ENCODE measurements at regions not wholly inside any gene's neighbourhood (a gene's known extent, or its start where the extent isn't known, plus 50 kb on each side); places are given as distances from the start of the nearest gene placed in this dataset.

GRCh38 chr2:23029111-23029510 is 355.9 kb upstream of the KLHL29 start:
- ChIA-PET CTCF (ENCODE audit: low intra/inter-chr PET ratio, low total read pairs) (no interaction called here), POLR2A (no interaction called here)
- TF ChIP-seq ZNF878 (CRISPR knock-in tag; IDR thresholded peaks at IDR 0.05), result no peak
- no peak for TF ChIP-seq FOXP1 (IDR thresholded peaks at IDR 0.05)
- TF ChIP-seq FOXP1 (CRISPR knock-in tag; IDR thresholded peaks at IDR 0.05), result no peak
- TF ChIP-seq HOXA9 (CRISPR knock-in tag; IDR thresholded peaks at IDR 0.05; ENCODE audit: borderline replicate concordance), result no peak
- Histone ChIP-seq H3K9me3 (ENCODE audit: low read length) (no peaks in the 10 kb centered on the region), H3K4me3 (replicated peaks in 1 of 3; ENCODE audit: insufficient read depth in 1 of 3, low read depth in 2 of 3, low read length in 3 of 3) (no peak overlapping the region), H3K27me3 (ENCODE audit: control insufficient read depth in 1 of 2, insufficient read depth in 2 of 2, low read length in 2 of 2) (no peaks in the 10 kb centered on the region), H4K20me1 (ENCODE audit: insufficient read depth, low read length) (no peaks in the 10 kb centered on the region), H3K36me3 (replicated peaks in 1 of 2; ENCODE audit: control insufficient read depth in 1 of 2, insufficient read depth in 2 of 2, low read length in 2 of 2) (no peaks in the 10 kb centered on the region), H3K27ac (ENCODE audit: extremely low read length, insufficient read depth, low read length) (no peak overlapping the region), H3K4me1 (ENCODE audit: insufficient read depth, low read length) (peaks cover 17% of the 10 kb centered on the region), H3K4me2 (ENCODE audit: low read depth, low read length) (no peak overlapping the region), H2AFZ (ENCODE audit: low read length) (no peak overlapping the region), H3K9ac (ENCODE audit: insufficient read depth, low read depth, low read length) (no peak overlapping the region), H3K79me2 (ENCODE audit: insufficient read depth, low read length) (no peaks in the 10 kb centered on the region)
- BruUV-seq (replicated peaks), result no TSS peak
- ATAC-seq, result no peak
- intact Hi-C loops (cut with micrococcal nuclease; ENCODE audit: unreplicated experiment), result no loop called here
- in situ Hi-C loops (cut with HindIII; ENCODE audit: extremely low pct_ligation_motif_present, low pct_unique_long_range_greater_than_20kb), result no loop called here
- 39% methylated on average over 5 of the region's 5 CpGs for WGBS (ENCODE audit: low lambda C conversion rate)
- FAIRE-seq, result no peak
- DNase-seq (ENCODE audit: low spot score), result no peak

- no peaks in the 10 kb centered on the region for H3K79me2 ChIP-seq (ENCODE audit: insufficient read depth, low read length)
- no peak for FAIRE-seq
- ChIA-PET CTCF (ENCODE audit: low intra/inter-chr PET ratio, low total read pairs) (no interaction called here), POLR2A (no interaction called here)
- H3K36me3 ChIP-seq (replicated peaks in 1 of 2; ENCODE audit: control insufficient read depth in 1 of 2, insufficient read depth in 2 of 2, low read length in 2 of 2), result no peaks in the 10 kb centered on the region
- H3K4me1 ChIP-seq (ENCODE audit: insufficient read depth, low read length), result peaks cover 17% of the 10 kb centered on the region
- no peak for TF ChIP-seq ZNF3 (CRISPR knock-in tag; IDR thresholded peaks at IDR 0.05)
- no peak for TF ChIP-seq DNMT1 (CRISPR knock-in tag; IDR thresholded peaks at IDR 0.05)
- TF ChIP-seq CREB1 (IDR thresholded peaks at IDR 0.05), result peak; percentile 82
- no peak for TF ChIP-seq CREB1 (CRISPR knock-in tag; IDR thresholded peaks at IDR 0.05)
- no peak for TF ChIP-seq MXD1 (CRISPR knock-in tag; IDR thresholded peaks at IDR 0.05)
- H3K27ac ChIP-seq (ENCODE audit: extremely low read length, insufficient read depth, low read length), result no peak overlapping the region
- no peak overlapping the region for H3K4me2 ChIP-seq (ENCODE audit: low read depth, low read length)
- in situ Hi-C loops (cut with HindIII; ENCODE audit: extremely low pct_ligation_motif_present, low pct_unique_long_range_greater_than_20kb), result no loop called here
- H2AFZ ChIP-seq (ENCODE audit: low read length), result no peak overlapping the region
- no peak for DNase-seq (ENCODE audit: low spot score)
- WGBS (ENCODE audit: low lambda C conversion rate), result 19% methylated on average over 5 of the region's 5 CpGs
- ATAC-seq, result no peak
- no TSS peak for BruUV-seq (replicated peaks)
- no peak overlapping the region for H3K4me3 ChIP-seq (replicated peaks in 1 of 3; ENCODE audit: insufficient read depth in 1 of 3, low read depth in 2 of 3, low read length in 3 of 3)
- intact Hi-C loops (cut with micrococcal nuclease; ENCODE audit: unreplicated experiment), result no loop called here
- H3K27me3 ChIP-seq (ENCODE audit: control insufficient read depth in 1 of 2, insufficient read depth in 2 of 2, low read length in 2 of 2), result no peaks in the 10 kb centered on the region
- H3K9me3 ChIP-seq (ENCODE audit: low read length), result no peaks in the 10 kb centered on the region
- H3K9ac ChIP-seq (ENCODE audit: insufficient read depth, low read depth, low read length), result no peak overlapping the region
- H4K20me1 ChIP-seq (ENCODE audit: insufficient read depth, low read length), result no peaks in the 10 kb centered on the region
Observed at GRCh38 chr2:23029951-23030350, 355.0 kb upstream of the KLHL29 start.

Data from HepG2 (cell line).